Osteocyte (in vitro differentiated cells): ENCODE measurements at regions not wholly inside any gene's neighbourhood (a gene's known extent, or its start where the extent isn't known, plus 50 kb on each side); places are given as distances from the start of the nearest gene placed in this dataset.

ENCODE experiments used
- DNase-seq: peaks from one replicate; pipeline ENCODE4 v3.0.0; 2021; ENCODE audit warnings: mixed read lengths; ENCODE audit not compliant: unreplicated experiment; ENCODE audit errors: extremely low spot score
- H3K27ac Mint-ChIP-seq: one replicate; pipeline ENCODE4 v1.8.0; 2021; ENCODE audit warnings: mild to moderate bottlenecking, mixed read lengths; ENCODE audit not compliant: unreplicated experiment
- H3K27me3 Mint-ChIP-seq: one replicate; pipeline ENCODE4 v1.8.0; 2021; ENCODE audit warnings: mixed read lengths; ENCODE audit not compliant: unreplicated experiment
- H3K36me3 Mint-ChIP-seq: one replicate; pipeline ENCODE4 v1.8.0; 2021; ENCODE audit warnings: mixed read lengths; ENCODE audit not compliant: unreplicated experiment
- H3K4me1 Mint-ChIP-seq: one replicate; pipeline ENCODE4 v1.8.0; 2021; ENCODE audit warnings: mixed read lengths; ENCODE audit not compliant: unreplicated experiment
- H3K4me3 Mint-ChIP-seq: one replicate; pipeline ENCODE4 v1.8.0; 2021; ENCODE audit warnings: mild to moderate bottlenecking, moderate library complexity, mixed read lengths; ENCODE audit not compliant: unreplicated experiment
- H3K9me3 Mint-ChIP-seq: one replicate; pipeline ENCODE4 v1.8.0; 2021; ENCODE audit warnings: mixed read lengths; ENCODE audit not compliant: unreplicated experiment
- microRNA-seq: library from miRNA; unstranded; fragments of <30 nt; microRNA quantifications from one replicate; pipeline ENCODE4 v1.1.0, GENCODE V29; 2020; ENCODE audit not compliant: unreplicated experiment
- TF ChIP-seq, protein P1 (sequence below): fragments of 200-600 bp; sonication (generic); IDR thresholded peaks from 2 replicates; pipeline ENCODE4 v1.5.0; 2021; ENCODE audit warnings: antibody characterized with exemption, mild to moderate bottlenecking, moderate library complexity

DNA sequence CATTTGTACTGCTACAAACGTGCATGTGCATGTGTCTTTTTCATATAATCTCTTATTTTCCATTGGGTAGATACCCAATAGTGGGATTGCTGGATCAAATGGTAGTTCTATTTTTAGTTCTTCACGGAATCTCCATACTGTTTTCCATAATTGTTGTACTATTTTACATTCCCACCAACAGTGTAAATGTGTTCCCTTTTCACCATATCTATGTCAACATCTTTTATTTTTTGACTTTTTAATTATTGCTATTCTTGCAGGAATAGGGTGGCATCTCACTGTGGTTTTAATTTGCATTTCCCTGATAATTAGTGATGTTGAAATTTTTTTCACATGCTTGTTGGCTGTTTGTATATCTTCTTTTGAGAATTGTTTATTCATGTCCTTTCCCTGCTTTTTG is 59.3 kb upstream of the PACRGL start:
- Mint-ChIP-seq H3K4me3 (no peak overlapping the region), H3K36me3 (no peaks in the 10 kb centered on the region), H3K9me3 (peaks cover 6% of the 10 kb centered on the region), H3K4me1 (no peaks in the 10 kb centered on the region), H3K27me3 (peaks cover 39% of the 10 kb centered on the region), H3K27ac (no peak overlapping the region)
- DNase-seq: no peak
- TF ChIP-seq, protein P1, sequence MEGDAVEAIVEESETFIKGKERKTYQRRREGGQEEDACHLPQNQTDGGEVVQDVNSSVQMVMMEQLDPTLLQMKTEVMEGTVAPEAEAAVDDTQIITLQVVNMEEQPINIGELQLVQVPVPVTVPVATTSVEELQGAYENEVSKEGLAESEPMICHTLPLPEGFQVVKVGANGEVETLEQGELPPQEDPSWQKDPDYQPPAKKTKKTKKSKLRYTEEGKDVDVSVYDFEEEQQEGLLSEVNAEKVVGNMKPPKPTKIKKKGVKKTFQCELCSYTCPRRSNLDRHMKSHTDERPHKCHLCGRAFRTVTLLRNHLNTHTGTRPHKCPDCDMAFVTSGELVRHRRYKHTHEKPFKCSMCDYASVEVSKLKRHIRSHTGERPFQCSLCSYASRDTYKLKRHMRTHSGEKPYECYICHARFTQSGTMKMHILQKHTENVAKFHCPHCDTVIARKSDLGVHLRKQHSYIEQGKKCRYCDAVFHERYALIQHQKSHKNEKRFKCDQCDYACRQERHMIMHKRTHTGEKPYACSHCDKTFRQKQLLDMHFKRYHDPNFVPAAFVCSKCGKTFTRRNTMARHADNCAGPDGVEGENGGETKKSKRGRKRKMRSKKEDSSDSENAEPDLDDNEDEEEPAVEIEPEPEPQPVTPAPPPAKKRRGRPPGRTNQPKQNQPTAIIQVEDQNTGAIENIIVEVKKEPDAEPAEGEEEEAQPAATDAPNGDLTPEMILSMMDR: no peak

DNA sequence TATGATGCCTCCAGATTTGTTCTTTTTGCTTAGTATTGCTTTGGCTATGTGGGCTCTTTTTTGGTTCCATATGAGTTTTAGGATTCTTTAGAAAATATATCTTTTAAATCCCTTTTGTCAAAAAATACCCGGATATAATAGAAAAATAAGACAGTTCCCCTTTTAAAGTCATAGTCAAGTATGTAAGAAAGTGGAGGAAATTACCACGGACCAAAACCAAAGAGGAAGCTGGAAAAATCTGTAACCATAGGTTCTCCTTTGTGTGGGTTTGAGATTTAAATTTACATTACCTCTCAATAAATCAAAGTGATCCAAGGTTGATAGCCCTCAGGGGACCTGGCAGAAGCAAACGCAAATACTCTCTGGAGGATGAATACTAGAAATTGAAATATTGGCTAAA is 58.3 kb upstream of the PACRGL start:
- peaks cover 6% of the 10 kb centered on the region for H3K9me3 Mint-ChIP-seq
- no peak for DNase-seq
- H3K4me3 Mint-ChIP-seq: no peak overlapping the region
- peaks cover 48% of the 10 kb centered on the region for H3K27me3 Mint-ChIP-seq
- no peaks in the 10 kb centered on the region for H3K4me1 Mint-ChIP-seq
- H3K27ac Mint-ChIP-seq: no peak overlapping the region
- H3K36me3 Mint-ChIP-seq: no peaks in the 10 kb centered on the region
- TF ChIP-seq, protein P1: no peak

DNA sequence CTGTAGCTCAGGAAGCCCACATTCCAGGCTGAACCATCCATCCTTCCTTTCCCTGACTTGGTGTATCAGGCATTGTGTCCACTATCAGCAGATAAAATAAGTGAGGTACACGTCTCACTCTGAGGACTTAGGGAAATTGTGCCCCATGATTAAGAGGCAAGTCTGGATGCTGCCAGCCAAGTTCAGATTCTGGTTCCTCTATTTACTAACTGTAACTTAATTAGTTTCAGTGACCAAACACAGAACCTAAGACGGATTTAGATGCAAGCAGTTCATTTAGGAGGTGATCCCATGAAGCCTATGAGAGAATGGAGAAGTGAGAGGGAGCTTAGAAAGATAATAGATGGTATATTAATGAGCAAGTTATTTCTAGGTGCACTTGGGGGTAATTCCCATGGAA is 56.6 kb upstream of the PACRGL start:
- Mint-ChIP-seq H3K27ac (no peak overlapping the region), H3K4me3 (no peak overlapping the region)
- TF ChIP-seq, protein P1: no peak

DNA sequence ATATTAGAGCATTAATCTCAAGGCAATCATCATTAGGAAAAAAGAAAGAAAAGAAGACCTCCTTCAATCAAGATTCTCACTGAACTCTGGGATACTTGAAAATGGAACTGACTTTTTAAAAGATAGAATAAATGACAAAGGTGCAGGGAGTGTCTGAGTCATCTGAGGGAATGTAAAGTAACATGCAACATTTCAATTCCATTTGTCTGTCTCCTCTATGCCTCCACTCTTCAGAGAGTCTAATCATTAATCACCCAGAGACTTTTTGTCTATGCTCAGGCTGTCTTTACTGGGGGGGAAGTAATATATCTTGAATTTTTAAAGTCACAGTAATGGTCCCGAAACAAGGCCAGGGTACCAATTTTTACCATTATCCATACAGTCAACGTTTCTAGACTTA is 55.0 kb upstream of the PACRGL start:
- no peak overlapping the region for H3K27ac Mint-ChIP-seq
- no peaks in the 10 kb centered on the region for H3K36me3 Mint-ChIP-seq
- no peak overlapping the region for H3K4me3 Mint-ChIP-seq
- TF ChIP-seq, protein P1: no peak
- no peak for DNase-seq
- peaks cover 6% of the 10 kb centered on the region for H3K9me3 Mint-ChIP-seq
- peaks cover 48% of the 10 kb centered on the region for H3K27me3 Mint-ChIP-seq
- H3K4me1 Mint-ChIP-seq: no peaks in the 10 kb centered on the region

More for the DNA sequence above, 56.6 kb upstream of the PACRGL start:
- Mint-ChIP-seq H3K4me1 (no peaks in the 10 kb centered on the region), H3K36me3 (no peaks in the 10 kb centered on the region), H3K27me3 (peaks cover 51% of the 10 kb centered on the region), H3K9me3 (peaks cover 6% of the 10 kb centered on the region)
- no peak for DNase-seq

DNA sequence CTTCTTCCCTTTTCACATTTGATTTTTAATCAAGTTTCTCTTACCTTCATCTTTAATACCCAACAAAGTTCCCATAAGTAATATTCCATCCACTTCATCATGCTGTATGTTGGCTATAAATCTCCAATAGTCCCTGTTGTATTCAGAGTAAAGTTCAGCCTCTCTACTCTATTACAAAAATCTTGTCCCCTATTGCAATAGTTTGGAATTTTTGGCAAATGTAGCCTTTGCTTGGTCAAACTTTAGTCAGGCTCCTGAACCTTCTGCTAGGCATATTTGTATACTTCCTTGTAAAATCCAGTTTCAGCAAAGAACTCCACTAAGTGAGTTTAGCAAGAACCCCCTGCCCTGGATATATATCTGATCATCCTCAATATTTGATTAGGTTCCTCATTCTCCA is 54.0 kb upstream of the PACRGL start:
- Mint-ChIP-seq H3K9me3 (peaks cover 6% of the 10 kb centered on the region), H3K36me3 (no peaks in the 10 kb centered on the region), H3K4me1 (no peaks in the 10 kb centered on the region)

More for the DNA sequence above, 54.0 kb upstream of the PACRGL start:
- no peak overlapping the region for H3K4me3 Mint-ChIP-seq
- no peak for DNase-seq
- H3K27me3 Mint-ChIP-seq: peaks cover 41% of the 10 kb centered on the region
- H3K27ac Mint-ChIP-seq: no peak overlapping the region
- TF ChIP-seq, protein P1: no peak

Small RNA genes lying in the stretch of these regions (microRNA-seq; reads per million reads assigned to microRNA genes)
- gene MIR218-1: 85.5 reads per million, percentile 49 among the genes with 10 or more reads in this experiment
